ENCODE measurements at regions not wholly inside any gene's neighbourhood (a gene's known extent, or its start where the extent isn't known, plus 50 kb on each side); places are given as distances from the start of the nearest gene placed in this dataset.

DNA sequence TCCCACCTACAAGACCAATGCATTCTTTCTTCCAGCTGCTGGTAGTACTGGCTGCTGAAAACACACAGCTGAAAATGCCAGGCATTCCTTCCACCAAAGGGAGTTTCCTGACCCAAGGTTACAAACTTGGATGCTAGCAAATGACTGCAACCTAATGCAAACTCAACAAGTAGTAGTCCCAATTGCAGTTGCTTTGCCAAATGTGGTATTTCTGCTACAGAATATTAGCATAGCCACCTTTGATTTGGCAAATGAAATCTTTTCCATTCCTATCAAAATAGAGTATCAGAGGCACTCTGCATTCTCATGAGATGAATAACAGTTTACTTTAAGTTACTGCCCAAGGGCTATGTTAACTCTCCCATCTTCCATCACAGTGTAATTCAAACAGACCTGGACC lies 172.0 kb upstream of the ARHGAP42 start:
- H2AFZ ChIP-seq (ENCODE audit: low read depth, low read length, poor library complexity, severe bottlenecking), result no peak overlapping the region
- H3K4me3 ChIP-seq (replicated peaks in 1 of 2; ENCODE audit: low read depth in 1 of 2, low read length in 2 of 2), result no peak overlapping the region
- H3K9ac ChIP-seq (ENCODE audit: low read length), result no peak overlapping the region
- DNase-seq (ENCODE audit: low read depth, low spot score), result no peak
- peaks cover 9% of the 10 kb centered on the region for H3K27me3 ChIP-seq (ENCODE audit: insufficient read depth, low read length)
- intact Hi-C loops (cut with micrococcal nuclease), result no loop called here
- RAD21 ChIA-PET (ENCODE audit: low non-redundant PET in 1 of 2, low total read pairs in 2 of 2, uncharacterized antibody in 2 of 2, unreplicated experiment in 2 of 2), result no interaction called here
- no peaks in the 10 kb centered on the region for H3K9me2 ChIP-seq (ENCODE audit: insufficient read depth)
- H3K4me1 ChIP-seq (ENCODE audit: control insufficient read depth in 1 of 2, insufficient read depth in 2 of 2, low read length in 2 of 2), result no peaks in the 10 kb centered on the region
- no peaks in the 10 kb centered on the region for H3K79me2 ChIP-seq (ENCODE audit: insufficient read depth, low read length)
- POLR2A ChIA-PET, result no interaction called here
- TF ChIP-seq TCF7L2 (IDR thresholded peaks at IDR 0.05; ENCODE audit: borderline replicate concordance, extremely low read depth, insufficient read depth, insufficient read length), result no peak
- TF ChIP-seq FOSL1 (IDR thresholded peaks at IDR 0.05; ENCODE audit: low read depth), result no peak
- no peak for TF ChIP-seq EZH2phosphoT487 (IDR thresholded peaks at IDR 0.05; ENCODE audit: borderline replicate concordance)
- TF ChIP-seq, protein P1, sequence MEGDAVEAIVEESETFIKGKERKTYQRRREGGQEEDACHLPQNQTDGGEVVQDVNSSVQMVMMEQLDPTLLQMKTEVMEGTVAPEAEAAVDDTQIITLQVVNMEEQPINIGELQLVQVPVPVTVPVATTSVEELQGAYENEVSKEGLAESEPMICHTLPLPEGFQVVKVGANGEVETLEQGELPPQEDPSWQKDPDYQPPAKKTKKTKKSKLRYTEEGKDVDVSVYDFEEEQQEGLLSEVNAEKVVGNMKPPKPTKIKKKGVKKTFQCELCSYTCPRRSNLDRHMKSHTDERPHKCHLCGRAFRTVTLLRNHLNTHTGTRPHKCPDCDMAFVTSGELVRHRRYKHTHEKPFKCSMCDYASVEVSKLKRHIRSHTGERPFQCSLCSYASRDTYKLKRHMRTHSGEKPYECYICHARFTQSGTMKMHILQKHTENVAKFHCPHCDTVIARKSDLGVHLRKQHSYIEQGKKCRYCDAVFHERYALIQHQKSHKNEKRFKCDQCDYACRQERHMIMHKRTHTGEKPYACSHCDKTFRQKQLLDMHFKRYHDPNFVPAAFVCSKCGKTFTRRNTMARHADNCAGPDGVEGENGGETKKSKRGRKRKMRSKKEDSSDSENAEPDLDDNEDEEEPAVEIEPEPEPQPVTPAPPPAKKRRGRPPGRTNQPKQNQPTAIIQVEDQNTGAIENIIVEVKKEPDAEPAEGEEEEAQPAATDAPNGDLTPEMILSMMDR (IDR thresholded peaks at IDR 0.05 in 2 of 3, conservative IDR thresholded peaks at IDR 0.05 in 1 of 3; ENCODE audit: borderline replicate concordance in 1 of 3, insufficient read depth in 1 of 3, low read depth in 2 of 3, low read length in 2 of 3), result no peak
- TF ChIP-seq ELF1 (IDR thresholded peaks at IDR 0.05; ENCODE audit: borderline replicate concordance, low read depth), result no peak
- TF ChIP-seq CBX3 (IDR thresholded peaks at IDR 0.05; ENCODE audit: low read depth), result no peak
- no peak for TF ChIP-seq RAD21 (IDR thresholded peaks at IDR 0.05; ENCODE audit: low read depth)
- TF ChIP-seq POLR2A (IDR thresholded peaks at IDR 0.05; ENCODE audit: borderline replicate concordance, extremely low read depth, insufficient read depth, insufficient read length), result no peak
- no peak for TF ChIP-seq EGR1 (IDR thresholded peaks at IDR 0.05; ENCODE audit: low read depth)
- no peak for TF ChIP-seq CEBPB (IDR thresholded peaks at IDR 0.05; ENCODE audit: low read depth)
- no peak for TF ChIP-seq POLR2AphosphoS5 (IDR thresholded peaks at IDR 0.05; ENCODE audit: low read depth, low read length)
- TF ChIP-seq SIN3A (IDR thresholded peaks at IDR 0.05; ENCODE audit: low read depth), result no peak
- no TSS peak for BruUV-seq (replicated peaks)
- no peaks in the 10 kb centered on the region for H4K20me1 ChIP-seq (ENCODE audit: insufficient read depth)
- CTCF ChIA-PET, result no interaction called here
- no peak overlapping the region for H3K4me2 ChIP-seq (ENCODE audit: low read length)
- H3K27ac ChIP-seq (ENCODE audit: low read depth, low read length), result no peak overlapping the region
- ATAC-seq, result no peak
- H3K36me3 ChIP-seq (ENCODE audit: control insufficient read depth in 1 of 2, insufficient read depth in 2 of 2, low read length in 2 of 2), result no peaks in the 10 kb centered on the region
- H3K9me3 ChIP-seq (ENCODE audit: control insufficient read depth in 1 of 2, insufficient read depth in 1 of 2, low read depth in 1 of 2, low read length in 2 of 2), result no peaks in the 10 kb centered on the region
